ENCODE measurements at regions not wholly inside any gene's neighbourhood (a gene's known extent, or its start where the extent isn't known, plus 50 kb on each side); places are given as distances from the start of the nearest gene placed in this dataset.
"Not testable (repeated sequence)": the region's sequence is repeated elsewhere in the genome, so short reads cannot be mapped to it uniquely, and the experiment has no call there.

DNA sequence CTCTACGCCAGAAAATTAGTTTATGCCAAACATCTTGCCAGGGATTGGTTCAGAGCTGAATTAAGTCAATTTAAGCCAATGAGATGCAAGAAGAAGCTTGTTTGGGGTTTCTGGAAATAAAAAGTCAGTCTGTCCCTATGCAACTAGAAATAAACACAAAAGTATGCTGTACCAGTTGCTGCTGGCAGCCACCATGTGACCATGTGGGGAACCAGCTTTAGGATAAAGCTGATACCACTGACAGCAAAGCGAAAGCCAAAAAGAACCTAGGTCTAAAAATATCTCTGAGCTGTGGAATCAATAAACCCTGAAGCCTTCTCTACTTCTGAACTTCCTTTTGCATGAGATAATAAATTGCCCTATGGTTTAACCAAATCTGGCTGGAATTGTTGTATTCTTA, 181.8 kb upstream of the PARD3B start:
- no peak for DNase-seq (ENCODE audit: low read depth)

- DNase-seq (ENCODE audit: low read depth), result no peak
Observed at GRCh38 chr2:204364860-204365535, 180.3 kb upstream of the PARD3B start.

- DNase-seq (ENCODE audit: low read depth), result no peak
Observed at GRCh38 chr2:204365811-204366210, 179.5 kb upstream of the PARD3B start.

GRCh38 chr2:204367466-204367865, 177.8 kb upstream of the PARD3B start:
- no peak for DNase-seq (ENCODE audit: low read depth)

DNA sequence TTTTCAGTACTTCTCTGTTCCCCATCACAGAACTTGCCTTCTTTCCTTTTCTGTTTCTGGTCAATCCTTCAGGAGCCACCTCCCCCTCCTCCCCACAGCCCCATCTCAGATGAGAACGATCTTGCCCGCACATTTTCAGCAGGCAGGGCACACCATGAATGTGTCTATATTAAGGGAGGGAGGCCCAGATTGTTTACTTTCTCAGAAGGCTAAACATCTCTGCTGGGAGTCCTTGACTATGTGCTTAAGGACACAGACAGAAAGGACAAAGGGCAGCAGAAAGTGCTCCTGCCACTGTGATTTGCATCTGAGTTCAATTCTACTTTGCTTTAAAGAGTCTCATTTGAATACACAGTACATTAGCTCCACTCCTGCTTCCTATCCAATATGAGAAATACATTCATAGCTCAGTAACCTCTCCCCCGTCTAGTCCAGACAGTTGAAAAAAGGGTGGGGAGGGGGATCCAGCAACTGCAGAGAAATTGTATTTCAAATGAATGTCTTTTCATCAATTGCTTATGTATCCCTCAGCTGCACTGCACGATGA, 175.0 kb upstream of the PARD3B start:
- DNase-seq (ENCODE audit: low read depth), result no peak

DNA sequence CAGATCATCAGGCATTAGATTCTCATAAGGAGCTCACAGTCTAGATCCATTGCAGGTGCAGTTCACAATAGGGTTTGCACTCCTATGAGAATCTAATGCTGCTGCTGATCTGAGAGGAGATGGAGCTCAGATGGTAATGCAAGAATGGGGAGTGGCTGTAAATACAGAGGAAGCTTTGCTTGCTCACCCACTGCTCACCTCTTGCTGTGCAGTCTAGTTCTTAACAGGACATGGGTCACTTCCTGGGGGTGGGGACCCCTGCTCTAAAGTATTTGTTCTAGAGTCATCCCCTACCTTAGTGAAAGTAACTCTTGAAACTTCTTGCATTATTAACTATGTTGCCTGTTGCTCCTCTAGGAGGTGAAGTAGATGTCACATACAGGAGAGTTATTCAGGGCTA, 171.3 kb upstream of the PARD3B start:
- no peak for DNase-seq (ENCODE audit: low read depth)

GRCh38 chr2:204380141-204380881, 165.0 kb upstream of the PARD3B start:
- no peak for DNase-seq (ENCODE audit: low read depth)

- DNase-seq (ENCODE audit: low read depth), result no peak
Observed at GRCh38 chr2:204386668-204387067, 158.6 kb upstream of the PARD3B start.

DNA sequence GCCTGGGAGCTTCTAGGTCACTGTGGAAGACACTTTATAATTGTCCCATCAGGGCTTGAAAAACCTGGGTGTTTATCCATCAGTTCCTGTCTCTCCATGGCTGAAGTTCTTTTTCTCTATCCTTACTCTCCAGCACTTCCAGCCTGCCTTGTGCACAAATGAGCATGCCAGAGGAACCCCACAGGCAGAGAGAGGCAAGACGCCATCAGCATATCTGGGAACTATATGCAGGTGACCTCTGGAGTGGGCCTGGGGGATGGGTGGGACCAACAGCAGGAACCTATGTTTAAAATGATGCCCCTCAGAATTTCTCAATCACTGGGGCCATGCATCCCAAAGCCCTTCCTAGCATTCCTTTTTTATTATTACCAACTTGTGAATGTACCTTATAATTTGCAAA, 156.2 kb upstream of the PARD3B start:
- no peak for DNase-seq (ENCODE audit: low read depth)

DNA sequence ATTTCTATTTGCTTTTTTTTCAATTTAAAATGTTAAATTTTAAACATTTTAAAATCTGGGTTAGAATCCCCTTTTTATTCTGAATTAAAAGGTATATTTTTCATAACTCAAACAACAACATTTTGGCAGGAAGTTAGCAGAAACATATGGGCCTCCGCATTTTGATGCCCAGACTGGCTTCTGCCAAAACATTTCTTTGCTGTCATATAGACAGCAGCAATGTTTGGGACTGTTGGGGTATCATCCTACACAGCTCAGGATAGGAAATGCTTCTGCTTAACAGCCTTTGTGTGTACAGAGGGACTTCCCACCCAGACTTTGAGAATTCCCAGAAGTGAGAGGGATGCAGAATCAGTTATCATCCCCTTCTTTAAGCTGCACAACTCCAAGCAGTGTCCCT, 155.4 kb upstream of the PARD3B start:
- no peak for DNase-seq (ENCODE audit: low read depth)

GRCh38 chr2:204395539-204395938, 149.7 kb upstream of the PARD3B start:
- no peak for DNase-seq (ENCODE audit: low read depth)

- no peak for DNase-seq (ENCODE audit: low read depth)
Observed at GRCh38 chr2:204401114-204401513, 144.2 kb upstream of the PARD3B start.

DNA sequence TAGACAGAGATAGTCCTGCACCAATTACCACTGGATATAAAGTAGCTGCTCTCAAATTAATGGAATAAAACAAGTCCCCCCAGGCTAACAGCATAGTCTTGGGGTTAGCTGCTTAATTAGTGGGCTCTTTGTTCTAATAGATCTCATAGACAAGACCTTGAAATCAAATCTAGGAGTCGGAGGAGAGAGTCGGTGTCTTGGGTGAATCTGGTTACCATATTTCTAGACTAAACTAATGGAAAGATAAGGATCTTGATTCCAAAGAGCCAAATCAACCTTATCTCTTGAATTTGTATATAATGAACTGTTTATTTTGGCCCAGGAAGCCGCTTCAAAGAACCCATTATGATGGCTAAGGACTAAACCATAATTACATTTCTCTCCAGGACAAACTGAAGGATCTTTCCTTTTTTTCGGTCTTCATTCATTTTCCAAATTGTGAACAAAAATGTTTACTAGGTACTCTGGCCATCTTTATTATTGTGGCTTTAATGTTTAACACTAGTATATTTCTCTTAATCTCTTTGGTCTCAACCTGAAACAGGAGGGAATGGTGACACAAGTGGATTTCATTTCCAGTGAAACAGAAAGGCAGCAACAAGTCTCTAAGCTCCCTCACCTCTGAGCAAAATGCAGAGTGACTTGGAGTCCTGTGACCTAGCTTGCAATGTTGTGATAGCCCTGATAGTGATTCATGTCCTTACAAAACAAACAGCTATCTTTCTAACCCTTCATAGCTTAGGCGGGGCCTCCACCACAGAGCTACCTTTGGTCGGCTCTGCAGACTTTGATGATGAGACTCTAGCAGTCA, 137.9 kb upstream of the PARD3B start:
- DNase-seq (ENCODE audit: low read depth), result no peak

- not testable (repeated sequence) for DNase-seq (ENCODE audit: low read depth)
Observed at GRCh38 chr2:204412782-204413181, 132.5 kb upstream of the PARD3B start.

GRCh38 chr2:204415406-204416181, 129.7 kb upstream of the PARD3B start:
- no peak for DNase-seq (ENCODE audit: low read depth)

DNA sequence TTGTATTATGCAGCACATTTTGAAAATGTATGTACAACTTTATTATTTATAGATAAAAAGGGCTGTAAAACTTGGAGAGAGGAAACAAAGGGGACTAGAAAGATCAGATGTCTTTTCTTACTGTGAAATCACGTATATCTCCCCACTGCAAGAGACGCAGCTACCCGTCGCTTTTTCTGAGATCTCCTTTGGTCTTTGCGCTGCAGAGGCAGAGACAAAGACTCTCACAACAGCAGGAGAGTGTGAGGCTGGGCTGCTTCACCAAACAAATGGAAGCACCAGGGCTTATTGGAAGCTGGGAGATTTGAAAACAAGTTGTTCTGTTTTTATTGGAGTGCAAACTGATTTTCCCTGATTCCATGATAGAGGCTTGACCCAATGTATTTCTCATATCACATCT, 129.0 kb upstream of the PARD3B start:
- no peak for DNase-seq (ENCODE audit: low read depth)

- DNase-seq (ENCODE audit: low read depth), result no peak
Observed at GRCh38 chr2:204425821-204426220, 119.5 kb upstream of the PARD3B start.

DNA sequence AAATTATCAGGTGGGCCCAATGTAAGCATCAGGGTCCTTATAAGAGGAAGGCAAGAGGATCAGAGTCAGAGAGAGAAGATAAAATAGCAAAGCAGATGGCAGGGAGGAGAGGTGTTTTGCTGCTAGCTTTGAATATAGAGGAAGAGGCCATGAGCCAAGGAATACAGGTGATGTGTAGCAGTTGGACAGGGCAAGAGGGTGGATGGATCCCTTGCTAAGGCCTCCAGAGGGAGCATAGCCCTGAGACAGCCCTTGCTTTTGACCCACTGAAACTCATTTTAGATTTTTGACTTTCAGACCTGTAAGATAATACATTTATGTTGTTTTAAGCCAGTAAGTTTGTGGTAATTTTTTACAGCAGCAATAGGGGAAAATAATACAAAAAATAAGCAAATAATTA, 116.6 kb upstream of the PARD3B start:
- DNase-seq (ENCODE audit: low read depth), result no peak

GRCh38 chr2:204431529-204431928, 113.7 kb upstream of the PARD3B start:
- DNase-seq (ENCODE audit: low read depth), result no peak

DNA sequence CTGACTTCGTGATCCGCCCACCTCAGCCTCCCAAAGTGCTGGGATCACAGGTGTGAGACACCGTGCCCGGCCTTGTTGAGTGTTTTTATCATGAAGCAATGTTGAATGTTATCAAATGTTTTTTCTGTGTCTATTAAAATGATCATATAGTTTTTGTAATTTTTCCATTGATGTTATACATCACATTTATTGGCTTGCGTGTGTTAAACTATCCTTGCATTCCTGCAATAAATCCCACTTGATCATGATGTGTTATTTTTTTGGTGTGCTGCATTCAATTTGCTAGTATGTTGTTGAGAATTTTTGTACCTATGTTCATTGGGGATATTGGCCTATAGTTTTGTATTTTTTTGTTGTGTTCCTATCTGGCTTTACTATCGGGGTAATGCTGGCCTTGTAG, 113.1 kb upstream of the PARD3B start:
- no peak for DNase-seq (ENCODE audit: low read depth)

DNA sequence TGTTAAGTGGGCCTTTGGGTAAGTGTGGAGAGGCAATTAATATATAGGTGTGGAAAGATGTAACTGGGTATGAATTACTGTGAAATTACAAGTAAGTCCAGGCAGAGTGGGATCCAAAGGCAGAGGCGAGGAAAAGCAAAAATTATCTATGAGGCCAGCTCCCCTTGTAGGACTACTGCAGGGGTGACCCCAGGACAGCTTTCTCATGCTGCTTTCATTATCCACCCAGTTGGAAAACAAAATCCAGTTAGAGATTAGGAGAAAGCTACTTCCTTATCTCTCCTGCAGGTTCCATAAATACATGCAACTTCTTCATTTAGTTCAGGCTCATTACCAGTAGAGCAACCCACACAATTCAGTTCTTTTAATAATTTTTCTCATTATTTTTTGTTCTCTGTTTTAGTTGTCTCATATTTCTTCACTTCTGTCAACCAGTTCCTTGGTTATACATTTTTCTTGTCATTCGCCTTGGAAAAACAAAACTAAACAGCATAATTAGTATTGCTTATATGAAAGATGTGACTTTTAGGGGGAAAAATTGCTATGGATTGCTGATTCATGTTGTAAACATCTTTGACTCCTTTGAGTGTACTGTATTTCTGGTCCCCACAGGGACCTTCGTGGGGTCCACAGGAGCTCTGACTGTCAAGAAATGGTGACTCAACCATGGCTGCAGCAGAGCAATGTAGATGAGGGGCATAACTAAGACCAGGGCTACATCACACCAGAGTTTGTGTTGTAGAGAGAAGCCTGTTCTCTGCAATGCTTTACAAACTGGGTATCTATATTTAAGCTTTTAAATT, 110.4 kb upstream of the PARD3B start:
- no peak for DNase-seq (ENCODE audit: low read depth)
